ENCODE measurements at regions not wholly inside any gene's neighbourhood (a gene's known extent, or its start where the extent isn't known, plus 50 kb on each side); places are given as distances from the start of the nearest gene placed in this dataset.

DNA sequence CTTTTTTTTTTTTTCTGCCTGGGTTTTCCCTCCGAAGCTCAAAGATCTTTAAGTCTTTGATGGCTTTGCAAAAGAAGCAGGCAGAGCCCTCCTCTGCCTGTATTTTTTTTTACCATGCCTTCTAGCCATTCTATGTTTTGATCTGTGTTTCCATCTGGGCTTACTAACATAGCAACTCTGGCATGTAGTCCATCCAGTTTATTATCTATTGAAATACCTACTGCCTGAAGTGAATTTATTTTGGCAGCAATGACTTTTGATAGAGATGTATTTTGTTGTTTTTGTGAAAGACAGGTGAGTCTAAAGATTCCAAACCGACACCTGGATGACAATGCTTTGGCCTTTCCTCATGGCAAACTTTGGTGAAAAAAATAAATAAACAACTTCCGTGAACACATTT is 1157.7 kb upstream of the MAP3K7 start:
- H3K9me3 ChIP-seq (ENCODE audit: control insufficient read depth in 5 of 5, low read length in 5 of 5): no peaks in the 10 kb centered on the region
- no peak overlapping the region for H3K9ac ChIP-seq (ENCODE audit: low read length in 5 of 5)
- H3K27me3 ChIP-seq (ENCODE audit: control insufficient read depth in 5 of 5, insufficient read depth in 4 of 5, low read length in 5 of 5): no peaks in the 10 kb centered on the region
- H3K27ac ChIP-seq (ENCODE audit: low read depth, low read length): no peak overlapping the region
- H3K4me1 ChIP-seq (ENCODE audit: control insufficient read depth in 5 of 5, insufficient read depth in 5 of 5, low read length in 5 of 5): no peaks in the 10 kb centered on the region
- H3K4me3 ChIP-seq (ENCODE audit: low read depth in 1 of 5, low read length in 5 of 5): no peak overlapping the region
- H3K36me3 ChIP-seq (ENCODE audit: control insufficient read depth in 5 of 5, insufficient read depth in 5 of 5, low read length in 5 of 5): no peaks in the 10 kb centered on the region

GRCh38 chr6:91743756-91744155 is 1156.9 kb upstream of the MAP3K7 start:
- H3K36me3 ChIP-seq (ENCODE audit: control insufficient read depth in 5 of 5, insufficient read depth in 5 of 5, low read length in 5 of 5): no peaks in the 10 kb centered on the region
- H3K9me3 ChIP-seq (ENCODE audit: control insufficient read depth in 5 of 5, low read length in 5 of 5): no peaks in the 10 kb centered on the region
- H3K4me1 ChIP-seq (ENCODE audit: control insufficient read depth in 5 of 5, insufficient read depth in 5 of 5, low read length in 5 of 5): no peaks in the 10 kb centered on the region
- H3K27me3 ChIP-seq (ENCODE audit: control insufficient read depth in 5 of 5, insufficient read depth in 4 of 5, low read length in 5 of 5): no peaks in the 10 kb centered on the region
- no peak overlapping the region for H3K27ac ChIP-seq (ENCODE audit: low read depth, low read length)
- no peak overlapping the region for H3K4me3 ChIP-seq (ENCODE audit: low read depth in 1 of 5, low read length in 5 of 5)
- H3K9ac ChIP-seq (ENCODE audit: low read length in 5 of 5): no peak overlapping the region

DNA sequence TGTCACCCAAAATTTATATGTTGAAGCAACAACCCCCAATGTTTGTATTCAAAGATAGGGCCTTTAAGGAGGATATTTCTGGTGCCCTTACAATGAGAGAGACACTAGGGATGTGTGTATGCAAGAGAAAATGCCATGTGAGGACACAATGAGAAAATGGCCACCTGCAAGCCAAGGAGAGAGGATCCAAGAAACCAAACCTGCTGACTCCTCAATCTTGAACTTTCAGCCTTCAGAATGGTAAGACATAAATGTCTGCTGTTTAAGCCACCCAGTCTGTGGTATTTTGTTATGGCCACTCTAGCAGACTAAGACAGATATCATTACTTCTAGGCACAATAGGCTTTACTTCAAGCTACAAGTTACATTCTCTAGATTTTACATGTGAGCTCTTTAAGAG is 1145.1 kb upstream of the MAP3K7 start:
- H3K36me3 ChIP-seq (ENCODE audit: control insufficient read depth in 5 of 5, insufficient read depth in 5 of 5, low read length in 5 of 5): no peaks in the 10 kb centered on the region
- no peaks in the 10 kb centered on the region for H3K9me3 ChIP-seq (ENCODE audit: control insufficient read depth in 5 of 5, low read length in 5 of 5)
- no peak overlapping the region for H3K4me3 ChIP-seq (ENCODE audit: low read depth in 1 of 5, low read length in 5 of 5)
- no peak overlapping the region for H3K27ac ChIP-seq (ENCODE audit: low read depth, low read length)
- no peaks in the 10 kb centered on the region for H3K27me3 ChIP-seq (ENCODE audit: control insufficient read depth in 5 of 5, insufficient read depth in 4 of 5, low read length in 5 of 5)
- H3K4me1 ChIP-seq (ENCODE audit: control insufficient read depth in 5 of 5, insufficient read depth in 5 of 5, low read length in 5 of 5): no peaks in the 10 kb centered on the region
- H3K9ac ChIP-seq (ENCODE audit: low read length in 5 of 5): no peak overlapping the region

- no peak overlapping the region for H3K4me3 ChIP-seq (ENCODE audit: low read depth in 1 of 5, low read length in 5 of 5)
- H3K27ac ChIP-seq (ENCODE audit: low read depth, low read length): no peak overlapping the region
- H3K9me3 ChIP-seq (ENCODE audit: control insufficient read depth in 5 of 5, low read length in 5 of 5): no peaks in the 10 kb centered on the region
Measured at GRCh38 chr6:91730710-91731109, 1143.8 kb upstream of the MAP3K7 start.

GRCh38 chr6:91720324-91720723 is 1133.5 kb upstream of the MAP3K7 start:
- Histone ChIP-seq H3K4me1 (ENCODE audit: control insufficient read depth in 5 of 5, insufficient read depth in 5 of 5, low read length in 5 of 5) (no peaks in the 10 kb centered on the region), H3K27ac (ENCODE audit: low read depth, low read length) (no peak overlapping the region), H3K9me3 (ENCODE audit: control insufficient read depth in 5 of 5, low read length in 5 of 5) (peaks cover 0 to 2% (median 0%) of the 10 kb centered on the region in 5 donors), H3K4me3 (ENCODE audit: low read depth in 1 of 5, low read length in 5 of 5) (no peak overlapping the region), H3K36me3 (ENCODE audit: control insufficient read depth in 5 of 5, insufficient read depth in 5 of 5, low read length in 5 of 5) (no peaks in the 10 kb centered on the region), H3K9ac (ENCODE audit: low read length in 5 of 5) (no peak overlapping the region), H3K27me3 (ENCODE audit: control insufficient read depth in 5 of 5, insufficient read depth in 4 of 5, low read length in 5 of 5) (no peaks in the 10 kb centered on the region)

More at GRCh38 chr6:91730710-91731109, 1143.8 kb upstream of the MAP3K7 start:
- Histone ChIP-seq H3K9ac (ENCODE audit: low read length in 5 of 5) (no peak overlapping the region), H3K27me3 (ENCODE audit: control insufficient read depth in 5 of 5, insufficient read depth in 4 of 5, low read length in 5 of 5) (no peaks in the 10 kb centered on the region), H3K4me1 (ENCODE audit: control insufficient read depth in 5 of 5, insufficient read depth in 5 of 5, low read length in 5 of 5) (no peaks in the 10 kb centered on the region), H3K36me3 (ENCODE audit: control insufficient read depth in 5 of 5, insufficient read depth in 5 of 5, low read length in 5 of 5) (no peaks in the 10 kb centered on the region)

GRCh38 chr6:91719414-91719813 is 1132.5 kb upstream of the MAP3K7 start:
- H3K36me3 ChIP-seq (ENCODE audit: control insufficient read depth in 5 of 5, insufficient read depth in 5 of 5, low read length in 5 of 5): no peaks in the 10 kb centered on the region
- no peaks in the 10 kb centered on the region for H3K4me1 ChIP-seq (ENCODE audit: control insufficient read depth in 5 of 5, insufficient read depth in 5 of 5, low read length in 5 of 5)
- no peaks in the 10 kb centered on the region for H3K27me3 ChIP-seq (ENCODE audit: control insufficient read depth in 5 of 5, insufficient read depth in 4 of 5, low read length in 5 of 5)
- no peak overlapping the region for H3K9ac ChIP-seq (ENCODE audit: low read length in 5 of 5)
- H3K27ac ChIP-seq (ENCODE audit: low read depth, low read length): no peak overlapping the region
- H3K4me3 ChIP-seq (ENCODE audit: low read depth in 1 of 5, low read length in 5 of 5): no peak overlapping the region
- H3K9me3 ChIP-seq (ENCODE audit: control insufficient read depth in 5 of 5, low read length in 5 of 5): peaks cover 0 to 2% (median 0%) of the 10 kb centered on the region in 5 donors

GRCh38 chr6:91718198-91718597 is 1131.3 kb upstream of the MAP3K7 start:
- no peaks in the 10 kb centered on the region for H3K4me1 ChIP-seq (ENCODE audit: control insufficient read depth in 5 of 5, insufficient read depth in 5 of 5, low read length in 5 of 5)
- no peak overlapping the region for H3K9ac ChIP-seq (ENCODE audit: low read length in 5 of 5)
- no peaks in the 10 kb centered on the region for H3K36me3 ChIP-seq (ENCODE audit: control insufficient read depth in 5 of 5, insufficient read depth in 5 of 5, low read length in 5 of 5)
- no peak overlapping the region for H3K4me3 ChIP-seq (ENCODE audit: low read depth in 1 of 5, low read length in 5 of 5)
- no peaks in the 10 kb centered on the region for H3K27me3 ChIP-seq (ENCODE audit: control insufficient read depth in 5 of 5, insufficient read depth in 4 of 5, low read length in 5 of 5)
- H3K9me3 ChIP-seq (ENCODE audit: control insufficient read depth in 5 of 5, low read length in 5 of 5): peaks cover 0 to 2% (median 0%) of the 10 kb centered on the region in 5 donors
- no peak overlapping the region for H3K27ac ChIP-seq (ENCODE audit: low read depth, low read length)

DNA sequence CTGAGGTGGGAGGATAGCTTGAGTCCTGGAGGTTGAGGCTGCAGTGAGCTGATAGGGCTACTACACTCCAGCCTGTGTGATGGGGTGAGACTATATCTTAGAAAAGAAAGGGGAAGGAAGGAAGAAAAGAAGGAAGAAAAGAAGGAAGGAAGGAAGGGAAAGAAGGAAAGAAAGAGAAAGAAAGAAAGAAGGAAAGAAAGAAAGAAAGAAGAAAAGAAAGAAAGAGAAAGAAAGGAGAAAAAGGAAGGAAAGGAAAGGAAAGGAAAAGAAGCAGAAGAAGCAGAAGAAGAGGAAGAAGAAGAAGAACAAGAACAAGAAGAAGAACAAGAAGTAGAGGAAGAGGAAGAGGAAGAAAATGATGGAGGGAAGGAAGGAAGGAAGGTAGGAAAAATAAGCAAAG is 1130.2 kb upstream of the MAP3K7 start:
- Histone ChIP-seq H3K9ac (ENCODE audit: low read length in 5 of 5) (no peak overlapping the region), H3K27me3 (ENCODE audit: control insufficient read depth in 5 of 5, insufficient read depth in 4 of 5, low read length in 5 of 5) (no peaks in the 10 kb centered on the region), H3K4me3 (ENCODE audit: low read depth in 1 of 5, low read length in 5 of 5) (no peak overlapping the region)

DNA sequence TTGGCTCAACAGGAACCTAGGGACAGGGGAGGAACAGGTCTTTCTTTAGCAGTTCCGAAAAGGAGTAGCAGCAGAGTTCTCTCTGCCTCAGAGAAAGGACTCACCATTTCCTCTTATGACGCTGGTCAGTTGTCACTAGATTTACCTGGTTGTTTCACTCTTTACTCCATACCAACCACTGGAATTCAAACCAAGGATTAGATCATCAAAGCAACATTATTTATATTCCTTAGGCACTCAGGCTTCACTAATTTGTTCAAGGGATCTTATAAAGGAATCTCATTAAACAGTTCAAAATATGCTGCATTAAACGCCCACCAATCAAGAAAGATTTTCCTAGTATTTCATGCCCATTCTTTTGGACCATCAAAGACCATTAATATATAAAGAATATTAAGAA is 1129.5 kb upstream of the MAP3K7 start:
- Histone ChIP-seq H3K4me3 (ENCODE audit: low read depth in 1 of 5, low read length in 5 of 5) (no peak overlapping the region), H3K36me3 (ENCODE audit: control insufficient read depth in 5 of 5, insufficient read depth in 5 of 5, low read length in 5 of 5) (no peaks in the 10 kb centered on the region), H3K9me3 (ENCODE audit: control insufficient read depth in 5 of 5, low read length in 5 of 5) (peaks cover 0 to 2% (median 0%) of the 10 kb centered on the region in 5 donors), H3K27me3 (ENCODE audit: control insufficient read depth in 5 of 5, insufficient read depth in 4 of 5, low read length in 5 of 5) (no peaks in the 10 kb centered on the region), H3K27ac (ENCODE audit: low read depth, low read length) (no peak overlapping the region), H3K9ac (ENCODE audit: low read length in 5 of 5) (no peak overlapping the region), H3K4me1 (ENCODE audit: control insufficient read depth in 5 of 5, insufficient read depth in 5 of 5, low read length in 5 of 5) (no peaks in the 10 kb centered on the region)

More for the DNA sequence above, 1130.2 kb upstream of the MAP3K7 start:
- Histone ChIP-seq H3K9me3 (ENCODE audit: control insufficient read depth in 5 of 5, low read length in 5 of 5) (peaks cover 0 to 2% (median 0%) of the 10 kb centered on the region in 5 donors), H3K27ac (ENCODE audit: low read depth, low read length) (no peak overlapping the region), H3K36me3 (ENCODE audit: control insufficient read depth in 5 of 5, insufficient read depth in 5 of 5, low read length in 5 of 5) (no peaks in the 10 kb centered on the region), H3K4me1 (ENCODE audit: control insufficient read depth in 5 of 5, insufficient read depth in 5 of 5, low read length in 5 of 5) (no peaks in the 10 kb centered on the region)

GRCh38 chr6:91715171-91715805 is 1128.4 kb upstream of the MAP3K7 start:
- no peak overlapping the region for H3K4me3 ChIP-seq (ENCODE audit: low read depth in 1 of 5, low read length in 5 of 5)
- no peaks in the 10 kb centered on the region for H3K36me3 ChIP-seq (ENCODE audit: control insufficient read depth in 5 of 5, insufficient read depth in 5 of 5, low read length in 5 of 5)
- no peak overlapping the region for H3K9ac ChIP-seq (ENCODE audit: low read length in 5 of 5)
- no peaks in the 10 kb centered on the region for H3K4me1 ChIP-seq (ENCODE audit: control insufficient read depth in 5 of 5, insufficient read depth in 5 of 5, low read length in 5 of 5)
- no peak overlapping the region for H3K27ac ChIP-seq (ENCODE audit: low read depth, low read length)
- peaks cover 0 to 2% (median 0%) of the 10 kb centered on the region in 5 donors for H3K9me3 ChIP-seq (ENCODE audit: control insufficient read depth in 5 of 5, low read length in 5 of 5)
- H3K27me3 ChIP-seq (ENCODE audit: control insufficient read depth in 5 of 5, insufficient read depth in 4 of 5, low read length in 5 of 5): no peaks in the 10 kb centered on the region

All from subcutaneous abdominal adipose tissue (tissue), 5 donors.